A549 (cell line): ENCODE measurements at regions not wholly inside any gene's neighbourhood (a gene's known extent, or its start where the extent isn't known, plus 50 kb on each side); places are given as distances from the start of the nearest gene placed in this dataset.

Source experiments
- ATAC-seq, 2 experiments: fragments of 200-7000 bp in 1 of 2; fragments of >200 bp in 1 of 2; cut with Nextera tagmentation in 1 of 2; cut with Tn5 transposase in 1 of 2; 3 replicates each; pipeline versions ENCODE4 v1.8.0 to v1.9.1; 2018 to 2020; ENCODE audit warnings: mild to moderate bottlenecking in 1 of 2, moderate library complexity in 1 of 2
- CTCF ChIA-PET: fragments of 300-600 bp; sonication (Branson Sonifier 250); formaldehyde crosslinking; extraction: SDS; loops from one replicate; lab custom pipeline; 2021; ENCODE audit warnings: antibody characterized with exemption, inconsistent platforms; lab: Yijun Ruan, JAX
- POLR2A ChIA-PET: fragments of 350-600 bp; formaldehyde crosslinking; extraction: SDS; loops from one replicate; lab custom pipeline; 2021; ENCODE audit warnings: antibody characterized with exemption, inconsistent platforms; lab: Yijun Ruan, JAX
- DNase-seq, 2 experiments: peaks; one replicate each; pipeline versions ENCODE4 v3.0.0 to v3.0.0-alpha.2; 2011 to 2016; ENCODE audit warnings: low read depth in 1 of 2, low spot score in 1 of 2
- FAIRE-seq: peaks from 2 replicates; lab custom pipeline; 2011; peaks lifted over from hg19 to GRCh38; lab: Jason Lieb, UNC
- H3K27ac ChIP-seq, 2 experiments: fragments of >200 bp; sonication (Bioruptor Twin); formaldehyde crosslinking; 3 replicates each; pipeline ENCODE4 v1.5.1; 2016 to 2017
- H3K4me1 ChIP-seq: fragments of >200 bp; sonication (Bioruptor Twin); formaldehyde crosslinking; 3 replicates; pipeline ENCODE4 v1.6.1; 2016
- H3K4me2 ChIP-seq: fragments of >200 bp; sonication (Bioruptor Twin); formaldehyde crosslinking; 3 replicates; pipeline ENCODE4 v1.6.1; 2016
- H3K4me3 ChIP-seq: fragments of >200 bp; sonication (Bioruptor Twin); formaldehyde crosslinking; 3 replicates; pipeline ENCODE4 v1.5.1; 2016
- H3K9me3 ChIP-seq: fragments of >200 bp; sonication (Bioruptor Twin); formaldehyde crosslinking; 3 replicates; pipeline ENCODE4 v1.6.1; 2016
- CBX2 ChIP-seq: fragments of 200-600 bp; sonication (generic); IDR thresholded peaks from 2 replicates; pipeline ENCODE4 v1.6.1; 2016; ENCODE audit warnings: low read depth, mild to moderate bottlenecking, borderline replicate concordance
- CHD2 ChIP-seq: fragments of 150-350 bp; IDR thresholded peaks from 2 replicates; pipeline ENCODE4 v1.6.1; 2014; ENCODE audit warnings: low read length; ENCODE audit not compliant: partially characterized antibody
- CHD4 ChIP-seq: fragments of 200-600 bp; sonication (generic); IDR thresholded peaks from 2 replicates; pipeline ENCODE4 v1.6.1; 2016; ENCODE audit warnings: antibody characterized with exemption, mild to moderate bottlenecking, borderline replicate concordance
- CTCF ChIP-seq: fragments of >200 bp; sonication (Bioruptor Twin); formaldehyde crosslinking; IDR thresholded peaks from 3 replicates; pipeline ENCODE4 v1.5.1; 2016
- EHF ChIP-seq: fragments of 250-450 bp; sonication (Bioruptor Pico); IDR thresholded peaks from 2 replicates; pipeline ENCODE4 v1.5.0; 2020; ENCODE audit warnings: mild to moderate bottlenecking
- EHMT2 ChIP-seq: fragments of 200-600 bp; sonication (generic); IDR thresholded peaks from 2 replicates; pipeline ENCODE4 v1.6.1; 2016; ENCODE audit warnings: antibody characterized with exemption, low read depth, mild to moderate bottlenecking, moderate library complexity
- ESRRA ChIP-seq: fragments of 150-350 bp; IDR thresholded peaks from 2 replicates; pipeline ENCODE4 v1.6.1; 2014; ENCODE audit warnings: mild to moderate bottlenecking, low read length, borderline replicate concordance
- GATA3 ChIP-seq: IDR thresholded peaks from 2 replicates; pipeline ENCODE4 v1.6.1; 2012; ENCODE audit warnings: borderline replicate concordance
- HES2 ChIP-seq: fragments of >200 bp; sonication (Bioruptor Twin); formaldehyde crosslinking; IDR thresholded peaks from 2 replicates; pipeline ENCODE4 v1.6.1; 2016
- HEYL ChIP-seq: fragments of 250-450 bp; sonication (Bioruptor Pico); IDR thresholded peaks from 2 replicates; pipeline ENCODE4 v1.8.0; 2021; ENCODE audit warnings: mild to moderate bottlenecking, moderate library complexity
- HMGXB4 ChIP-seq: fragments of 250-450 bp; sonication (Bioruptor Pico); IDR thresholded peaks from 2 replicates; pipeline ENCODE4 v1.5.0; 2021; ENCODE audit warnings: mild to moderate bottlenecking, moderate library complexity, borderline replicate concordance
- JUNB ChIP-seq: fragments of >200 bp; sonication (Bioruptor Twin); formaldehyde crosslinking; IDR thresholded peaks from 2 replicates; pipeline ENCODE4 v1.6.1; 2016
- KDM1A ChIP-seq: fragments of 200-600 bp; sonication (generic); IDR thresholded peaks from 2 replicates; pipeline ENCODE4 v1.6.1; 2016; ENCODE audit warnings: low read depth, mild to moderate bottlenecking
- KDM5A ChIP-seq: fragments of 200-600 bp; sonication (generic); IDR thresholded peaks from 2 replicates; pipeline ENCODE4 v1.6.1; 2016; ENCODE audit warnings: antibody characterized with exemption, mild to moderate bottlenecking
- MYC ChIP-seq: IDR thresholded peaks from 2 replicates; pipeline ENCODE4 v1.6.1; 2012; ENCODE audit warnings: mild to moderate bottlenecking, inconsistent platforms, low read length, improper control_type of control experiment, borderline replicate concordance
- PHF8 ChIP-seq: fragments of 200-600 bp; sonication (generic); IDR thresholded peaks from 2 replicates; pipeline ENCODE4 v1.6.1; 2016; ENCODE audit warnings: low read depth, mild to moderate bottlenecking, antibody characterized with exemption, moderate library complexity, borderline replicate concordance
- POLR2A ChIP-seq: IDR thresholded peaks from 2 replicates; pipeline ENCODE4 v1.6.1; 2012; ENCODE audit warnings: mild to moderate bottlenecking, low read length
- RAD21 ChIP-seq, 2 experiments: fragments of >200 bp in 1 of 2; sonication (Bioruptor Twin) in 1 of 2; formaldehyde crosslinking in 1 of 2; IDR thresholded peaks in 1 of 2; conservative IDR thresholded peaks in 1 of 2; 2 replicates in 1 of 2; 3 replicates in 1 of 2; pipeline ENCODE4 v1.6.1; 2012 to 2018; ENCODE audit warnings: inconsistent platforms in 1 of 2
- RARB ChIP-seq: fragments of 250-450 bp; sonication (Bioruptor Pico); IDR thresholded peaks from 2 replicates; pipeline ENCODE4 v1.8.0; 2021; ENCODE audit warnings: mild to moderate bottlenecking, moderate library complexity
- RCOR1 ChIP-seq: fragments of 150-350 bp; IDR thresholded peaks from 2 replicates; pipeline ENCODE4 v1.6.1; 2014; ENCODE audit warnings: antibody characterized with exemption, low read length, low read depth
- SMC3 ChIP-seq: fragments of >200 bp; sonication (Bioruptor Twin); formaldehyde crosslinking; IDR thresholded peaks from 3 replicates; pipeline ENCODE4 v1.6.1; 2018; ENCODE audit warnings: inconsistent platforms
- TFCP2L1 ChIP-seq: fragments of 250-450 bp; sonication (Bioruptor Pico); IDR thresholded peaks from 2 replicates; pipeline ENCODE4 v1.5.0; 2021; ENCODE audit warnings: mild to moderate bottlenecking
- ZC3H11A ChIP-seq: fragments of 450-650 bp; IDR thresholded peaks from 2 replicates; pipeline ENCODE4 v1.6.1; 2014; ENCODE audit warnings: antibody characterized with exemption, mild to moderate bottlenecking
- ZFP36 ChIP-seq: fragments of 450-650 bp; IDR thresholded peaks from 2 replicates; pipeline ENCODE4 v1.6.1; 2014; ENCODE audit warnings: borderline replicate concordance; ENCODE audit not compliant: partially characterized antibody
- ZNF302 ChIP-seq: fragments of 250-450 bp; sonication (Bioruptor Pico); IDR thresholded peaks from 2 replicates; pipeline ENCODE4 v1.9.0; 2021; ENCODE audit warnings: inconsistent platforms, mild to moderate bottlenecking, moderate library complexity
- WGBS: methylation state at CpG from one replicate; pipeline ENCODE4 v1.1.6; 2017; ENCODE audit errors: missing lambda C conversion rate; 5-methylcytosine and 5-hydroxymethylcytosine counted together
- TF ChIP-seq, protein P1 (sequence below): IDR thresholded peaks from 2 replicates; pipeline ENCODE4 v1.6.1; 2012
- TF ChIP-seq, protein P2 (sequence below): fragments of 450-650 bp; IDR thresholded peaks from 2 replicates; pipeline ENCODE4 v1.6.1; 2014; ENCODE audit warnings: antibody characterized with exemption

DNA sequence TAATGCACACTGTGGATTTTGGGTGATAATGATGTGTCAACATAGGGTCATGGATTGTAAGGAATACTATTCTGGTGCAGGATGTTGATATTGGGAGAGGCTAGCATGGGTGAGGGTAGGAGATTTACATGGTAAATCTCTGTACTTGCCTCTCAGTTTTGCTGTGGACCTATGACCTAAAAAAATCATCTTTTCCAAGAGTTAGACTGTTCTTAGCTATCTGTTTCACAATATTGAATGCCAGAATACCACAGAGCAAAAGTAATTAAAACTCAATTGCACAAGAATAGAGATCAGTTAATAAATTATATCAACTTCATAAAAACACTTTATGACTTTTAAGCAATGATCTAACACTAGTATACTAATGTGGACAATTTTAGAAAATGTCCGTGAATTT, 651.6 kb downstream of the HTR1A start:
- Histone ChIP-seq H3K4me3 (no peak overlapping the region), H3K27ac (no peak overlapping the region), H3K4me1 (no peaks in the 10 kb centered on the region), H3K9me3 (no peaks in the 10 kb centered on the region), H3K4me2 (no peak overlapping the region)
- no peak for FAIRE-seq
- WGBS, result 4% methylated on average over 1 of the region's 1 CpG
- TF ChIP-seq, protein P1, sequence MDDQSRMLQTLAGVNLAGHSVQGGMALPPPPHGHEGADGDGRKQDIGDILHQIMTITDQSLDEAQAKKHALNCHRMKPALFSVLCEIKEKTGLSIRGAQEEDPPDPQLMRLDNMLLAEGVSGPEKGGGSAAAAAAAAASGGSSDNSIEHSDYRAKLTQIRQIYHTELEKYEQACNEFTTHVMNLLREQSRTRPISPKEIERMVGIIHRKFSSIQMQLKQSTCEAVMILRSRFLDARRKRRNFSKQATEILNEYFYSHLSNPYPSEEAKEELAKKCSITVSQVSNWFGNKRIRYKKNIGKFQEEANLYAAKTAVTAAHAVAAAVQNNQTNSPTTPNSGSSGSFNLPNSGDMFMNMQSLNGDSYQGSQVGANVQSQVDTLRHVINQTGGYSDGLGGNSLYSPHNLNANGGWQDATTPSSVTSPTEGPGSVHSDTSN, result no peak
- TF ChIP-seq HEYL (CRISPR knock-in tag) (no peak), CHD4 (no peak), PHF8 (no peak), ZFP36 (no peak), EHMT2 (no peak), CBX2 (no peak), MYC (no peak), RCOR1 (no peak), RARB (CRISPR knock-in tag) (no peak), HMGXB4 (CRISPR knock-in tag) (no peak), ZC3H11A (no peak), SMC3 (no peak), GATA3 (no peak), HES2 (no peak), KDM5A (no peak)
- no peak for DNase-seq
- ATAC-seq, result no peak
- POLR2A ChIA-PET, result no interaction called here
- CTCF ChIA-PET, result no interaction called here

- Histone ChIP-seq H3K9me3 (no peaks in the 10 kb centered on the region), H3K4me2 (no peak overlapping the region), H3K27ac (no peak overlapping the region), H3K4me3 (no peak overlapping the region), H3K4me1 (no peaks in the 10 kb centered on the region)
- 96% methylated on average over 1 of the region's 1 CpG for WGBS
- ChIA-PET POLR2A (no interaction called here), CTCF (no interaction called here)
- TF ChIP-seq JUNB (no peak), MYC (no peak), CTCF (no peak), CHD2 (no peak), TFCP2L1 (CRISPR knock-in tag) (no peak), RAD21 (conservative IDR thresholded peaks at IDR 0.05 in 1 of 2, IDR thresholded peaks at IDR 0.05 in 1 of 2) (no peak), KDM1A (no peak), EHF (CRISPR knock-in tag) (no peak), ESRRA (no peak), ZNF302 (CRISPR knock-in tag) (no peak), POLR2A (no peak)
- TF ChIP-seq, protein P1, result no peak
- TF ChIP-seq, protein P2, sequence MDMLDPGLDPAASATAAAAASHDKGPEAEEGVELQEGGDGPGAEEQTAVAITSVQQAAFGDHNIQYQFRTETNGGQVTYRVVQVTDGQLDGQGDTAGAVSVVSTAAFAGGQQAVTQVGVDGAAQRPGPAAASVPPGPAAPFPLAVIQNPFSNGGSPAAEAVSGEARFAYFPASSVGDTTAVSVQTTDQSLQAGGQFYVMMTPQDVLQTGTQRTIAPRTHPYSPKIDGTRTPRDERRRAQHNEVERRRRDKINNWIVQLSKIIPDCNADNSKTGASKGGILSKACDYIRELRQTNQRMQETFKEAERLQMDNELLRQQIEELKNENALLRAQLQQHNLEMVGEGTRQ, result no peak
- no peak for FAIRE-seq
- no peak for ATAC-seq
- no peak for DNase-seq
Observed at GRCh38 chr5:63306909-63307308, 655.3 kb downstream of the HTR1A start.
